Natural killer cell (primary cell): ENCODE measurements at regions not wholly inside any gene's neighbourhood (a gene's known extent, or its start where the extent isn't known, plus 50 kb on each side); places are given as distances from the start of the nearest gene placed in this dataset.

Source experiments
- ATAC-seq, 3 donors: fragments of 150-1000 bp in 2 of 3; fragments of 200-7000 bp in 1 of 3; cut with Tn5 transposase; 1 replicate in 1 of 3; 2 replicates in 2 of 3; pipeline ENCODE4 v1.10.0; 2021; ENCODE audit warnings: mild to moderate bottlenecking in 2 of 3, moderate library complexity in 2 of 3
- DNase-seq, 2 donors: peaks; one replicate each; pipeline versions ENCODE4 v3.0.0 to v3.0.0-alpha.2; 2013 to 2021; ENCODE audit warnings: mixed read lengths in 1 of 2
- H3K27ac ChIP-seq: one replicate; pipeline ENCODE4 v1.5.1; 2013; ENCODE audit warnings: mild to moderate bottlenecking, low read length
- H3K27me3 ChIP-seq: one replicate; pipeline ENCODE4 v1.6.1; 2013; ENCODE audit warnings: low read length; ENCODE audit not compliant: control insufficient read depth, insufficient read depth
- H3K36me3 ChIP-seq: one replicate; pipeline ENCODE4 v1.6.1; 2013; ENCODE audit warnings: low read length; ENCODE audit not compliant: control insufficient read depth, insufficient read depth
- H3K4me1 ChIP-seq: one replicate; pipeline ENCODE4 v1.6.1; 2013; ENCODE audit warnings: low read length; ENCODE audit not compliant: control insufficient read depth, insufficient read depth
- H3K4me3 ChIP-seq: one replicate; pipeline ENCODE4 v1.5.1; 2013; ENCODE audit warnings: low read length
- H3K9me3 ChIP-seq: one replicate; pipeline ENCODE4 v1.6.1; 2013; ENCODE audit warnings: low read length; ENCODE audit not compliant: control insufficient read depth, insufficient read depth
- H3K27ac Mint-ChIP-seq, 2 donors: one replicate each; pipeline ENCODE4 v1.8.0; 2022; ENCODE audit warnings: mild to moderate bottlenecking in 2 of 2, mixed read lengths in 2 of 2, moderate library complexity in 1 of 2
- H3K27me3 Mint-ChIP-seq, 2 donors: one replicate each; pipeline ENCODE4 v1.8.0; 2022; ENCODE audit warnings: low read depth in 2 of 2, mixed read lengths in 2 of 2
- H3K36me3 Mint-ChIP-seq: one replicate; pipeline ENCODE4 v1.8.0; 2022; ENCODE audit warnings: mixed read lengths
- H3K4me1 Mint-ChIP-seq, 2 donors: one replicate each; pipeline ENCODE4 v1.8.0; 2022; ENCODE audit warnings: mixed read lengths in 2 of 2
- H3K4me3 Mint-ChIP-seq: one replicate; pipeline ENCODE4 v1.8.0; 2022; ENCODE audit warnings: mild to moderate bottlenecking, moderate library complexity, mixed read lengths
- H3K9me3 Mint-ChIP-seq, 2 donors: one replicate each; pipeline ENCODE4 v1.8.0; 2022; ENCODE audit warnings: mixed read lengths in 2 of 2
- CTCF ChIP-seq: fragments of 200-600 bp; IDR thresholded peaks from one replicate; pipeline ENCODE4 v1.8.0; 2022; ENCODE audit warnings: antibody characterized with exemption
- WGBS: methylation state at CpG from one replicate; pipeline ENCODE4 v1.1.7; 2013; ENCODE audit warnings: missing lambda C conversion rate; ENCODE audit not compliant: insufficient coverage; 5-methylcytosine and 5-hydroxymethylcytosine counted together
- intact Hi-C: fragments of 100-400 bp; cut with micrococcal nuclease; formaldehyde crosslinking; loops from one replicate; pipeline ENCODE4 v1.14.2; 2022

- H3K36me3 Mint-ChIP-seq = no peaks in the 10 kb centered on the region
- Histone ChIP-seq H3K9me3 (no peaks in the 10 kb centered on the region), H3K4me3 (no peak overlapping the region), H3K27ac (no peak overlapping the region), H3K27me3 (no peaks in the 10 kb centered on the region), H3K36me3 (no peaks in the 10 kb centered on the region), H3K4me1 (no peaks in the 10 kb centered on the region)
- peaks cover 3 to 6% of the 10 kb centered on the region in 2 donors for H3K9me3 Mint-ChIP-seq
- no peak overlapping the region for H3K4me3 Mint-ChIP-seq
- DNase-seq = no peak
- H3K4me1 Mint-ChIP-seq = no peaks in the 10 kb centered on the region
- intact Hi-C loops = no loop called here
- WGBS = 67% methylated on average over 1 of the region's 1 CpG
- no peak for TF ChIP-seq CTCF
- no peak overlapping the region for H3K27ac Mint-ChIP-seq
- no peak for ATAC-seq
- H3K27me3 Mint-ChIP-seq = no peaks in the 10 kb centered on the region
These were observed 377.5 kb upstream of the SORCS1 start for GRCh38 chr10:107542016-107542415.

- no peak overlapping the region for H3K4me3 ChIP-seq
- Mint-ChIP-seq H3K36me3 (no peaks in the 10 kb centered on the region), H3K9me3 (peaks cover 0 to 6% of the 10 kb centered on the region in 2 donors), H3K4me3 (no peak overlapping the region), H3K4me1 (no peaks in the 10 kb centered on the region), H3K27me3 (no peaks in the 10 kb centered on the region), H3K27ac (no peak overlapping the region)
- no peak for DNase-seq
- H3K27ac ChIP-seq = no peak overlapping the region
- H3K9me3 ChIP-seq = no peaks in the 10 kb centered on the region
- TF ChIP-seq CTCF = no peak
- 88% methylated on average over 1 of the region's 1 CpG for WGBS
- H3K36me3 ChIP-seq = no peaks in the 10 kb centered on the region
- no peaks in the 10 kb centered on the region for H3K27me3 ChIP-seq
- no peaks in the 10 kb centered on the region for H3K4me1 ChIP-seq
- ATAC-seq = no peak
- intact Hi-C loops = no loop called here
These were observed 376.5 kb upstream of the SORCS1 start for GRCh38 chr10:107540981-107541380.

- no peak for DNase-seq
- Mint-ChIP-seq H3K27me3 (no peaks in the 10 kb centered on the region), H3K4me1 (no peaks in the 10 kb centered on the region), H3K36me3 (no peaks in the 10 kb centered on the region), H3K9me3 (peaks cover 4 to 6% of the 10 kb centered on the region in 2 donors), H3K4me3 (no peak overlapping the region), H3K27ac (no peak overlapping the region)
- intact Hi-C loops = no loop called here
- no peaks in the 10 kb centered on the region for H3K27me3 ChIP-seq
- no peaks in the 10 kb centered on the region for H3K9me3 ChIP-seq
- WGBS = 75% methylated on average over 1 of the region's 2 CpGs
- no peak overlapping the region for H3K4me3 ChIP-seq
- H3K27ac ChIP-seq = no peak overlapping the region
- TF ChIP-seq CTCF = no peak
- no peaks in the 10 kb centered on the region for H3K36me3 ChIP-seq
- no peak for ATAC-seq
- H3K4me1 ChIP-seq = no peaks in the 10 kb centered on the region
These were observed 364.8 kb upstream of the SORCS1 start for GRCh38 chr10:107529350-107529749.

DNA sequence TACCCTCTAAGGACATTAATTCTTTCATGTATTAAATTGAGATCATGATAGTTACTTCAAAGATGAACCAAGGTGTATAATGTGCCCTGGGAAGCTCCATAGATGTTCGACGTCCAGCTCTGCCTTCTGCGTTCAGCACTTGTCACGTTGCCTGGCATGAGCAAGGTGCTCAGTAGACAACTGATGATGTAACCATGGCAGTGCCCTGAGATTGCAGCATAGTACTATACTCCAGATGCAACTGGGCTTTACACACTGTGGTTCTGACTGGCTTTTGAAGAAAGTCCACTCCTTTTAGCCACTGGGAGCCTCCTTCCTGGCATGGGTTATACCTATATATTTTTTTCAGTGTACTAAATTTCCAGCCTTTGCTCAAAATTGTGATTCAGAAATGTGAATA is 355.8 kb upstream of the SORCS1 start:
- DNase-seq = no peak
- H3K27me3 Mint-ChIP-seq = no peaks in the 10 kb centered on the region
- Histone ChIP-seq H3K27ac (no peak overlapping the region), H3K4me1 (no peaks in the 10 kb centered on the region), H3K4me3 (no peak overlapping the region), H3K9me3 (peaks cover 3% of the 10 kb centered on the region), H3K27me3 (no peaks in the 10 kb centered on the region), H3K36me3 (no peaks in the 10 kb centered on the region)
- H3K36me3 Mint-ChIP-seq = no peaks in the 10 kb centered on the region
- 87% methylated on average over 4 of the region's 4 CpGs for WGBS
- no peak for TF ChIP-seq CTCF
- ATAC-seq = no peak
- no peak overlapping the region for H3K4me3 Mint-ChIP-seq
- no peak overlapping the region for H3K27ac Mint-ChIP-seq
- intact Hi-C loops = no loop called here
- H3K4me1 Mint-ChIP-seq = no peaks in the 10 kb centered on the region
- peaks cover 6 to 12% of the 10 kb centered on the region in 2 donors for H3K9me3 Mint-ChIP-seq
